A549 (cell line): ENCODE measurements at regions not wholly inside any gene's neighbourhood (a gene's known extent, or its start where the extent isn't known, plus 50 kb on each side); places are given as distances from the start of the nearest gene placed in this dataset.
"Not testable (repeated sequence)": the region's sequence is repeated elsewhere in the genome, so short reads cannot be mapped to it uniquely, and the experiment has no call there.

ENCODE experiments used
- ATAC-seq, 2 experiments: fragments of 200-7000 bp in 1 of 2; fragments of >200 bp in 1 of 2; cut with Nextera tagmentation in 1 of 2; cut with Tn5 transposase in 1 of 2; 3 replicates each; pipeline versions ENCODE4 v1.8.0 to v1.9.1; 2018 to 2020; ENCODE audit warnings: mild to moderate bottlenecking in 1 of 2, moderate library complexity in 1 of 2
- CTCF ChIA-PET: fragments of 300-600 bp; sonication (Branson Sonifier 250); formaldehyde crosslinking; extraction: SDS; loops from one replicate; lab custom pipeline; 2021; ENCODE audit warnings: antibody characterized with exemption, inconsistent platforms; lab: Yijun Ruan, JAX
- POLR2A ChIA-PET: fragments of 350-600 bp; formaldehyde crosslinking; extraction: SDS; loops from one replicate; lab custom pipeline; 2021; ENCODE audit warnings: antibody characterized with exemption, inconsistent platforms; lab: Yijun Ruan, JAX
- DNase-seq, 2 experiments: peaks; one replicate each; pipeline versions ENCODE4 v3.0.0 to v3.0.0-alpha.2; 2011 to 2016; ENCODE audit warnings: low read depth in 1 of 2, low spot score in 1 of 2
- FAIRE-seq: peaks from 2 replicates; lab custom pipeline; 2011; peaks lifted over from hg19 to GRCh38; lab: Jason Lieb, UNC
- H3K27ac ChIP-seq, 2 experiments: fragments of >200 bp; sonication (Bioruptor Twin); formaldehyde crosslinking; 3 replicates each; pipeline ENCODE4 v1.5.1; 2016 to 2017
- H3K4me1 ChIP-seq: fragments of >200 bp; sonication (Bioruptor Twin); formaldehyde crosslinking; 3 replicates; pipeline ENCODE4 v1.6.1; 2016
- H3K4me2 ChIP-seq: fragments of >200 bp; sonication (Bioruptor Twin); formaldehyde crosslinking; 3 replicates; pipeline ENCODE4 v1.6.1; 2016
- H3K4me3 ChIP-seq: fragments of >200 bp; sonication (Bioruptor Twin); formaldehyde crosslinking; 3 replicates; pipeline ENCODE4 v1.5.1; 2016
- H3K9me3 ChIP-seq: fragments of >200 bp; sonication (Bioruptor Twin); formaldehyde crosslinking; 3 replicates; pipeline ENCODE4 v1.6.1; 2016
- WGBS: methylation state at CpG from one replicate; pipeline ENCODE4 v1.1.6; 2017; ENCODE audit errors: missing lambda C conversion rate; 5-methylcytosine and 5-hydroxymethylcytosine counted together
- TF ChIP-seq, protein P1 (sequence below): fragments of >200 bp; sonication (Bioruptor Twin); formaldehyde crosslinking; IDR thresholded peaks from 3 replicates; pipeline ENCODE4 v1.5.1; 2016

DNA sequence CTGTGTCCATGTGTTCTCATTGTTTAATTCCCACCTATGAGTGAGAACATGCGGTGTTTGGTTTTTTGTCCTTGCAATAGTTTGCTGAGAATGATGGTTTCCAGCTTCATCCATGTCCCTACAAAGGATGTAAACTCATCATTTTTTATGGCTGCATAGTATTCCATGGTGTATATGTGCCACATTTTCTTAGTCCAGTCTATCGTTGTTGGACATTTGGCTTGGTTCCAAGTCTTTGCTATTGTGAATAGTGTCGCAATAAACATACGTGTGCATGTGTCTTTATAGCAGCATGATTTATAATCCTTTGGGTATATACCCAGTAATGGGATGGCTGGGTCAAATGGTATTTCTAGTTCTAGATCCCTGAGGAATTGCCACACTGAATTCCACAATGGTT lies 114.2 kb upstream of the ZNF195 start:
- H3K4me2 ChIP-seq, DNase-seq, POLR2A ChIA-PET, FAIRE-seq, H3K27ac ChIP-seq, ATAC-seq, H3K4me3 ChIP-seq, H3K9me3 ChIP-seq, H3K4me1 ChIP-seq, CTCF ChIA-PET: not testable (repeated sequence)
- 32% methylated on average over 4 of the region's 4 CpGs for WGBS

DNA sequence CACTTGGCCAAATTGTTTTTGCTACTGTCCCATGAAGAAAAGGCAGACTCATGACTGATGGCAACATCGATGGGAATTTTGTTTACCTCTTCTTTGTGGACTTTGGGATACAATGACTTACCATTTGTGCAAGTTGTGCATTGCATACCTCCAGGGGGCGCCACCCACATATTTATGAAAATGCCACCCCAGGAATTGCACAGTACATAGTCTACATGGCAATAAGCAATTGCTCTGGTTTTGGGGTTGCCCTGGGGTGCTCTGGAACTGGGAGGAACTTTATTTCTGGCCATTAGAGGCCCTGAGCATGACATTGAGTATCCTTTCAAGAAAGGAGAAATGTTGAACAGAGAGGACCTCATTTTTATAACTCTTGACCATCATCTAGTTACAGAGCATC lies 109.1 kb upstream of the ZNF195 start:
- H3K9me3 ChIP-seq, H3K4me2 ChIP-seq, ATAC-seq, FAIRE-seq, H3K27ac ChIP-seq, H3K4me3 ChIP-seq, DNase-seq, POLR2A ChIA-PET, H3K4me1 ChIP-seq: not testable (repeated sequence)
- WGBS: 0% methylated on average over 2 of the region's 2 CpGs
- CTCF ChIA-PET: interaction anchor here (2.6 kb wide), 1 partner anchor 93 kb away, joined by 6 read pairs; no protein-coding TSS in a partner anchor

DNA sequence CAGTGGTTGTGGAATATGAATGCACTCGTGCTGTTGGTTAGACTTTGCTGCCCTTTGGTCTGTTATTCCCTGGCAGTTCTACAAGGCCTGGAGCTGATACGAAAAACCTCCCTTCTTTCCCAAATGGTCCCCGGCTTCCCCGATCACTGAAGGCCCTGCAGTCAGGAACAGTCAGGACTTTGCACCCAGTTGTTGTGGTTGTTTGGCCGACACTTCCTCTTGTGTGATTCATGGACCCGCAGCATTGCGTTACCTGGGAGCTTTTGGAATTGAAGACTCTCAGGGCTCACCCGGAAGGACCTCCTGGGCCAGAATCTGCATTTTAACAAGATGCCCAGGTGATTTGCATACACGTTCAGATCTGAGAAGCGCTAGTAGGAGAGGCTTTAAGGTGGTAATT lies 106.8 kb upstream of the ZNF195 start:
- CTCF ChIA-PET, FAIRE-seq, ATAC-seq: not testable (repeated sequence)

DNA sequence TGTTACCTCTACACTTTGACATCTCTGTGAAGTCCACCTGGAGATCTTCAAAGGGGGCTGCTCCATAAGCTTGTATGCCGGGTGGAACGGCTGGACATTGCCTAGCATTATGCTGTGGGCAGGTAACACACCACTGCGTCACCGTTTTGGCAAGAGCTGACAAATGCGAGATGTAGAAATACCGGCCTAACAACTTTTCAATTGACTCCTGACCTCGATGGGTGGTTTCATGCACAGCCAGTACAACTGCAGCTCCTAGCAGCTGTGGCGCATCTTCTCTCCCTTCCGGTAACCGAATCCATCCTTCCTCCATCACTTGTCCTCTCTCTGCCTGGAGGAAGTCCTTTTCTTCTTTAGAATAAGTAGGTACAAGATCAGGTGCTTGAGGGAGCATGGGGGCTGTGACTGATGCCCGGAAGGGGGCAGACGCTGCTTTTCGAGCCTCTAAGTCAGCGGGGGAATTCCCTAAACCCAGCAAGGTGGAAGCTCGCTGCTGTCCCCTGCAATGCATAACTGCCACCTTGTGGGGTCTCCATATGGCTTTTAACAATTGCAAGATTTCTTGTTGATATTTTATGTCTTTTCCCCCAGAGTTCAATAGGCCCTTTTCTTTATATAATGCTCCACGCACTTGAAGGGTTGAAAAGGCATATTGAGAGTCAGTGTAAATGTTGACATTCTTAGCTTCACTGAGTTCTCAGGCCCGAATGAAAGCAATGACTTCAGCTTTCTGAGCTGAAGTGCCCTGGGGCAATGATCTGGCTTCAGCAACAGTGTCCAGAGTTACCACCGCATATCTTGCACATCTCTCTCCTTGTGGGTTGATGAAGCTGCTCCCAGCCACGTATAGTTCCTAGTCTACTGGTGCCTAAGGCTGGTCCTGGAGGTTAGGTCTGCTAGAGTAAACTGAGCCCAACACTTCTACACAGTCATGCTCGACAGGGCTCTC lies 98.3 kb upstream of the ZNF195 start:
- DNase-seq, H3K4me1 ChIP-seq, H3K9me3 ChIP-seq, ATAC-seq, POLR2A ChIA-PET, FAIRE-seq, H3K4me3 ChIP-seq, H3K27ac ChIP-seq, H3K4me2 ChIP-seq: not testable (repeated sequence)
- CTCF ChIA-PET: interaction anchor here (0.8 to 1.5 kb wide), 4 partner anchors 24 to 133 kb away, joined by 3 to 4 read pairs (median 3); no protein-coding TSS in a partner anchor
- 66% methylated on average over 14 of the region's 20 CpGs for WGBS

More for the DNA sequence above, 106.8 kb upstream of the ZNF195 start:
- POLR2A ChIA-PET, DNase-seq, H3K4me1 ChIP-seq, H3K4me2 ChIP-seq, H3K27ac ChIP-seq, H3K4me3 ChIP-seq, H3K9me3 ChIP-seq: not testable (repeated sequence)
- 23% methylated on average over 9 of the region's 10 CpGs for WGBS

DNA sequence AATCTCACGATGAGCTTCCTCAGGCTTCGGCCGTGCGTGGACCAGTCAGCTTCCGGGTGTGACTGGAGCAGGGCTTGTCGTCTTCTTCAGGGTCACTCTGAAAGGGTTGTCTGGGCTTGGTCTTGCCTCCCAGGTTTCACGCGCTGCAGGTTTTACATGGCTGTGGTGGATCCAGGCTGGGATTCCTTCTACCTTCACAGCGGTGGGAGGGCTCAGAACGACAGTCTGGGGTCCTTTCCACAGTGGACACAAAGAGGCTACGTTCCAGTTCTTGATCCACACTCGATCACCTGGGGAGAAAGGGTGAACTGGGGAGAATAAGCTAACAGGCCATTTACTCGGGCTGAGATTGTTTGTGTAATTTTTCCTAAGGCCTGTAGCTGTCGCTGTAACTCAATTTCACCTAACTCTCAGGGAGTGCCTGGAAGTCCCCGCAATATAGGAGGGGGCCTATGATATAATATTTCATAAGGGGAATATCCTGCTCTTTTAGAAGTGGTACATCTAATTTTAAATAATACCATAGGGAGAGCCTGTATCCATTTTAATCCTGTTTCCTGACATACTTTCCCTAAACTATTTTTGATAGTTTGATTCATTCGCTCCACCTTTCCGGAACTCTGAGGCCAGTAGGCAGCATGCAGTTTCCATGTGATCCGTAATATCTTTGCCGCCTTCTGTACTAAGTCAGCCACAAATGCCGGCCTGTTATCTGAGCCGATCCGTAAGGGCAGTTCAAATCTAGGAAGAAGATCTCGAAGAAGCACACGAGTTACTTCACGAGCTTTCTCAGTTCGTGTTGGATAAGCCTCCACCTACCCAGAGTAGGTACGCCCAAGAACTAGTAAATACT lies 97.4 kb upstream of the ZNF195 start:
- TF ChIP-seq, protein P1, sequence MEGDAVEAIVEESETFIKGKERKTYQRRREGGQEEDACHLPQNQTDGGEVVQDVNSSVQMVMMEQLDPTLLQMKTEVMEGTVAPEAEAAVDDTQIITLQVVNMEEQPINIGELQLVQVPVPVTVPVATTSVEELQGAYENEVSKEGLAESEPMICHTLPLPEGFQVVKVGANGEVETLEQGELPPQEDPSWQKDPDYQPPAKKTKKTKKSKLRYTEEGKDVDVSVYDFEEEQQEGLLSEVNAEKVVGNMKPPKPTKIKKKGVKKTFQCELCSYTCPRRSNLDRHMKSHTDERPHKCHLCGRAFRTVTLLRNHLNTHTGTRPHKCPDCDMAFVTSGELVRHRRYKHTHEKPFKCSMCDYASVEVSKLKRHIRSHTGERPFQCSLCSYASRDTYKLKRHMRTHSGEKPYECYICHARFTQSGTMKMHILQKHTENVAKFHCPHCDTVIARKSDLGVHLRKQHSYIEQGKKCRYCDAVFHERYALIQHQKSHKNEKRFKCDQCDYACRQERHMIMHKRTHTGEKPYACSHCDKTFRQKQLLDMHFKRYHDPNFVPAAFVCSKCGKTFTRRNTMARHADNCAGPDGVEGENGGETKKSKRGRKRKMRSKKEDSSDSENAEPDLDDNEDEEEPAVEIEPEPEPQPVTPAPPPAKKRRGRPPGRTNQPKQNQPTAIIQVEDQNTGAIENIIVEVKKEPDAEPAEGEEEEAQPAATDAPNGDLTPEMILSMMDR: peak; percentile 33; the same call in 2 of the 3 replicates
- H3K4me2 ChIP-seq, FAIRE-seq, H3K4me1 ChIP-seq, ATAC-seq, H3K27ac ChIP-seq, H3K4me3 ChIP-seq, DNase-seq, POLR2A ChIA-PET, H3K9me3 ChIP-seq: not testable (repeated sequence)
- WGBS: 32% methylated on average over 27 of the region's 27 CpGs
- CTCF ChIA-PET: interaction anchor here (0.5 to 1.5 kb wide), 4 partner anchors 88 to 304 kb away, joined by 3 to 4 read pairs (median 3); no protein-coding TSS in a partner anchor

DNA sequence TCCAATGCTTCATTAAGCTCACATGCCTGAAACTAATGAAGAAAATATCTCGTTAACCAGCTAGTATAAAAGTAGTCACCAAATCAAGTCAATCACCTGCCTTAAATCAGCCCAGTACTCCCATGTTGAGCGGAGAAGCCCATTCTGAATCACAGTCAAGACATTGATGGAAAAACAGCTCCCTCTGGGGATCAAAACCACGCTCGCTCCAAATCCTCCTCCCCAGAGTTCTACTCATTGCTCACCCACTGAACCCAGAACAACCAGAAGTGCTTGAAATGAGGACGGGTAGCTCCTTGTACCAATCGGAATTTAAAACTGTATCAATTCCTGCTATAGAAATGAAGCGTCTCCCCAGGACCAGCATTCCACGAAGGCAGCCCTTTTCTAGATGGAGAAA lies 90.0 kb upstream of the ZNF195 start:
- CTCF ChIA-PET, DNase-seq, H3K4me2 ChIP-seq, H3K4me1 ChIP-seq, POLR2A ChIA-PET, FAIRE-seq, H3K4me3 ChIP-seq, H3K9me3 ChIP-seq, ATAC-seq, H3K27ac ChIP-seq: not testable (repeated sequence)
- 41% methylated on average over 8 of the region's 8 CpGs for WGBS

DNA sequence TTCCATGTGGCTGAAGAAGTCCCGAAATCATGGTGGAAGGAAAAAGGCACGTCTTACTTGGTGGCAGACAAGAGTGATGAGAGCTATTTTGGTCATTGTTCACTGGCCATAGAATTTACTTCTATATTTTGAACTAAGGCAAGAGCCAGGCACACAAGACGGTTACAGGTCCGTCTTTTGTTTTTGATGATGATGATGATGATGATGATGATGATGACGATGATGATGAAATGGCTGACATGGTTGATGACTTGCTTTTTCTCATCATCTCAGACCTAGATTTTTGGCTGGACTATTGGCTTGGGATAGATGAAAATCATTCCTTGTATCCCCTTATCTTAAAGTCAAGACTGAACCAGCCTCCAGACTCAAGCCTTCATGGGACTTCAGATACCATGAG lies 88.7 kb upstream of the ZNF195 start:
- CTCF ChIA-PET, H3K27ac ChIP-seq, H3K4me1 ChIP-seq, POLR2A ChIA-PET, H3K4me3 ChIP-seq, H3K4me2 ChIP-seq, FAIRE-seq, H3K9me3 ChIP-seq, DNase-seq, ATAC-seq: not testable (repeated sequence)
- 36% methylated on average over 5 of the region's 5 CpGs for WGBS

DNA sequence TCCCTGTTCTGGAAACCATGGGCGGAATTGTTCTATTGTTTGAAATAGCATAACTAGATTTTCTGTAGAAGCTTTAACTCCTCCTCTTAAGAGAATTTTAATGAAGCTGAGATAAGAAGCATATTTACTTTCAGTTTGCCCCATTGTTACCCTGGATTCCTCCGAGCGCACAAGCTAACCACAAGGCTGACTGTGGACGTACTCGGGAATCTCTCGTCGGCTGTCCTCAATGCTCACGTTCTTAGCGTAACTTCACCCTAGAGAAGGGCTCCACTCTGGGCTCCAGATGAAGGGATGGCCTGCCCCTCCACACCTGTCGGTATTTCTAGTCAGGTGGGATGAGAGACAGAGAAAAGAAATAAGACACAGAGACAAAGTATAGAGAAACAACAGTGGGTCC lies 76.7 kb upstream of the ZNF195 start:
- H3K27ac ChIP-seq, POLR2A ChIA-PET, H3K9me3 ChIP-seq, H3K4me1 ChIP-seq, H3K4me3 ChIP-seq, FAIRE-seq, ATAC-seq, DNase-seq: not testable (repeated sequence)
- CTCF ChIA-PET: interaction anchor here (0.9 kb wide), 1 partner anchor 161 kb away, joined by 3 read pairs; no protein-coding TSS in a partner anchor
- WGBS: 73% methylated on average over 10 of the region's 10 CpGs
- H3K4me2 ChIP-seq: peak overlapping the region; percentile 68; the same call in 2 of the 3 replicates
